ENCODE measurements at regions not wholly inside any gene's neighbourhood (a gene's known extent, or its start where the extent isn't known, plus 50 kb on each side); places are given as distances from the start of the nearest gene placed in this dataset.

- TF ChIP-seq EZH2 (IDR thresholded peaks at IDR 0.05) (no peak), CTCF (IDR thresholded peaks at IDR 0.05) (no peak), EZH2phosphoT487 (IDR thresholded peaks at IDR 0.05) (no peak)
Observed at GRCh38 chr9:80948066-80948465, 741.3 kb downstream of the TLE1 start.

Measured in neural progenitor cell (in vitro differentiated cells).